HG03039 (cell line): ENCODE measurements at regions not wholly inside any gene's neighbourhood (a gene's known extent, or its start where the extent isn't known, plus 50 kb on each side); places are given as distances from the start of the nearest gene placed in this dataset.

Source experiments
- ATAC-seq: cut with Tn5 transposase; IDR thresholded peaks from one replicate; pipeline ENCODE4 v1.9.1; 2021; ENCODE audit warnings: mild to moderate bottlenecking, moderate library complexity; ENCODE audit not compliant: unreplicated experiment

DNA sequence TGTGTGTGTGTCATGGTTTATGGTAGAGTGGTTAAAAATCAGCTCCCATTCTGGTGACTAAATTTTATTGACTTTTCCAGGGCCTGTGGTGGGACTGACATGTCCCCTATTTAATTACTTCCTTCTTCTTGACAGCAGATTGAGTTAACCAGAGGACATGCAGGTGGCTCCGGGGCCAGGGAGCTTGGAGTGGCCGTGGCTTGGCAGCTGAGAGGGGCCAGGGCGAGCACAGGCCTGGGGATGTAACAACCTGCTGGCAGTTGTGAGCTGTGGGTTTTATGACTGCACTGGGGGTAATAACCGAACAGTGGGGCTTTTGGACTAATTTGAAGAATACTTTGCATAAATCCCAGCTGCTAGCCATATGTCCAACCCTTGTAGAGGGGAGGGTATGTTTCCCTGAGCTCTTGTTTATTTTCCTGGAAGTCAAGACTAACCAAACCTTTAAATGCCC is 186.0 kb downstream of the MID1IP1 start:
- no peak for ATAC-seq

- ATAC-seq = no peak
These were observed 187.0 kb downstream of the MID1IP1 start for GRCh38 chrX:38988301-38988700.

- ATAC-seq = no peak
These were observed 187.8 kb downstream of the MID1IP1 start for GRCh38 chrX:38989076-38989475.

- no peak for ATAC-seq
These were observed 190.6 kb downstream of the MID1IP1 start for GRCh38 chrX:38991656-38992440.

DNA sequence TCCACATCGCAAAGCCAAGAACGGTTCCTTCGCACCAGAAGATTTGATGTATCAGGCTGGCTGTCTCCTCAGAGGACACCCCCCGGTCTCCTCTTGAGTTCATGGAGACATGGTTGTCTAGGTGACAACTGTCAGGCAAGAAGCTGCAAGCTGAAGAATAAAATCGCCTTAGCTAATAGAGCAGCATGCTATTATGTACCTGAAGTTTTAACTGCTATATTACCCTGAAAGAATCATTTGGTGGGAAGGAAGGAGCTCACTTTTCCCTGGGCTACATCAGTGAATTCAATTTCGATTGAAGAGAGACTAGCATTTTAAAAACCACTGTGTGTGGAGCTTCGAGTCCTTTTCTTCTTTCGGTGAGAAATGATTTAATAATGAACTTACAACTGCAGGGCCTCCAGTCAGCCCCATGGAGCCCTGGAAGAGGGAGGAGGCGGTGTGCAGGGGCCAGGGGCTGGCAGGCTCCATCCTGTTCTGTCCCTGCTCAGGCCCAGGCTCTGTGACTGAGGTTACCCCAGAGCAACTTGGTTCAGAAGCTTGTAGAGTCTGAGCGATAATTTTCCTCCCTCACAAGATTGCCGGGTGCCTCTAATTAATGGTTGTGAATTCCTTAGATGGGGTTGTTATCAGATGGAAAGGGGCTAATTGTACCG is 191.3 kb downstream of the MID1IP1 start:
- ATAC-seq = no peak

GRCh38 chrX:38993500-38993899 is 192.2 kb downstream of the MID1IP1 start:
- ATAC-seq = no peak

GRCh38 chrX:38999099-38999498 is 197.8 kb downstream of the MID1IP1 start:
- ATAC-seq = no peak

DNA sequence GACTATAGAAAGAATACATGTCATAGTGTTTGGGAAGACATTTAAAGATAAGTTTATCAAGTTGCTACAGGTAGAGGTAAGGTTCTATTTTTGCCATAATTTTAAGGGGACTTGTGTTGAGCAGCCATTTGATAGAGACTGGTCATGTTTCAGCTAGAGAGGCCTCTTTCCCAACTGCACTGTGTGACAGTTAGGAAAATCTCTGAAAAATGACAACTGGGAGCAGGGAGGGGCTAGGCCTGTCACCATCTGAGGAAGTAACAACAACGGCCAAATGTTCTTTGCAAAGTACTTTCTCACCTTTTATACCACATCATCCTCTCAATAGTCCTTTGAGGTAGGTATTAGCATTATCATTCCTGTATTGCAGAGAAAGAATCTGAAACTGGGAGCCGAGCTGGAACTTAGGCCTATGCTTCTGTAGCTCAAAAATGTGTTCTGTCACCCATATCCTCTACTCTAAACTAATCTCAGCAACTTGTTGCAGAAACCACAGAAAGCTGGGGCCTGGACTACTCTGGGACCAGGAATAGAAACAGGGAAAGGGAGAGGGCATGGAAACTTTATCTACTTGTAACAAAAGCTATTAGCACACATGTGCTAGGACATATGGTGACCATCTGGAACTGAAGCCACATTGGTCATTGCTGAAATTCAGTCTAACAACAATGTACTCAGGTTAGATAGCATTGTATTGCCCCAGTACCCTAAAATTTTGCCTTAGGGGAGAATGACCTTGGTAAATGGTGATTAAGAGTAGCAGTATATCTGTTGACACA is 198.9 kb downstream of the MID1IP1 start:
- no peak for ATAC-seq

GRCh38 chrX:39000802-39001201 is 199.5 kb downstream of the MID1IP1 start:
- ATAC-seq = no peak

DNA sequence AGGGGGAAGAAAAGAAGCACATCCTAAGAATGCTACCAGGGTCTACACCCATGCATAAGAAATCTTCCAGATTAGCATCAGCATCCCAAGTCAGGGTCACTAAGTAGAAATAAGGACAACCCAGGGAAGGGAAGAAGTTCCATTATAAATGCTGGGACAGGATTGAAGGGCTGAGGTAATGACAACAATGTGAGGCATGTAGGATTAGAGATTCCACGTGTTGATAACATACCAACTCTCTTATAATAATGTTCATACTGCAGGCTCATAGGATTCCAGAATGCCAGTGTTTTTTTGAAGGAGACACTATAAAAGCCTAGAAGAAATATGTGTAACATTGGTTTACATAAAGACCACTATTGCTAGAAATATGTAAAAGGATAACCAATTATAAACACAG is 201.2 kb downstream of the MID1IP1 start:
- ATAC-seq = no peak

- ATAC-seq = no peak
These were observed 207.3 kb downstream of the MID1IP1 start for GRCh38 chrX:39008549-39008948.

DNA sequence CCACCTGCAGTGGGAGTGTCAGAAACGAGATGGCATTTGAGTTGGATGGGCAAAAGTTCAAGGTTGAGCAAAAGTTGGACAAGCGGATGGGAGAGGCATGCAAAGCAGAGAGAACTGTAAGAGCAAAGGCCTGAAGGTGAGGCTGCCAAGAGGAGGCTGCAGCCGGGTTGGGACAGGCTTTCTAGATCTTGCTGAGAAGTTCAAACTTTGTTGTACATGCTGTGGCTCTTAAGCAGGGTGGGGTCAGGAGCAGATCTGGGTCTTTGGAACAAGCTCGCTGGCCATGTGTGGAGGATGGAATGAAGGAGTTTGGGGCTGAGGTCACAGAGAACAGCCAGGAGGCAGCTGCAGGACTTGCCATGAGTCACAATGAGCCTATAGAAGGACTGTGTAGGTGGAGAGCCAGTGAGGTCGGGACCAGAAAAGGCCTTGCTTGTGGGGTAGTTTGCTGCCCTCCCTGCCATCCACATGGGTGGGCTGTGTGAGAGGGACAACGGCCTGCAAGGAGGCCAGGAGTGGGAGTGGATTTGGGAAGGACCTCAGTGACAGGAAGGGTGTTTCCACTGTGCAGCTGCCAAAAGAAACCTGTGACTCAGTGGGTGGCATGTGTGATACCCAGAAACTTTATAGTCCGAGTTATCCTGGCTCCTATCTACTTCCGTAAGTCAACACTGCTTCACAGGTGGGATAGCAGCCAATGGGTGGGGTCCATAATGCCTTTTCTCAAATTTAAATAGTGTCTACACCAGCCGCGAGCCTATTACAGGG is 210.4 kb downstream of the MID1IP1 start:
- no peak for ATAC-seq

GRCh38 chrX:39012621-39013111 is 211.4 kb downstream of the MID1IP1 start:
- ATAC-seq = no peak

DNA sequence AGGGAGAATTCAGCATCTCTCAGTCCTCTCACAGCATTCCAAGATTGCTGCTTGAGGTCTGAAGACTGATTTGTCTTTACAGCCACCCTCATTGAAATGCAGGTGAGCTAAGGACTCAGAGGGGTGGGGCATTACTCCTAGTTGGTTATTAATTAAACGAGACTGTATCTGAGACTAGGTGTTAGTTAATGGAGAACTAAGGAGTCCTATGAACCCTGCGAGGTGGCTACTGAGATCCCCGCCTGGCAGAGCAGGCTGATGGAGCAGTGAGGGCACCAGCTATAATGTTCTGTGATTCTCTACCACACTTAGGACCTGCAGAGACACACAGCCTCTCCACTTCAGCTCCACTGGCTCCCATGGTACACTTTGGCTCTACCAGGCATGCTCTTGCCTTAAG is 215.3 kb downstream of the MID1IP1 start:
- ATAC-seq = no peak

- ATAC-seq = no peak
These were observed 215.8 kb downstream of the MID1IP1 start for GRCh38 chrX:39017077-39017476.

- no peak for ATAC-seq
These were observed 216.5 kb downstream of the MID1IP1 start for GRCh38 chrX:39017716-39018115.

DNA sequence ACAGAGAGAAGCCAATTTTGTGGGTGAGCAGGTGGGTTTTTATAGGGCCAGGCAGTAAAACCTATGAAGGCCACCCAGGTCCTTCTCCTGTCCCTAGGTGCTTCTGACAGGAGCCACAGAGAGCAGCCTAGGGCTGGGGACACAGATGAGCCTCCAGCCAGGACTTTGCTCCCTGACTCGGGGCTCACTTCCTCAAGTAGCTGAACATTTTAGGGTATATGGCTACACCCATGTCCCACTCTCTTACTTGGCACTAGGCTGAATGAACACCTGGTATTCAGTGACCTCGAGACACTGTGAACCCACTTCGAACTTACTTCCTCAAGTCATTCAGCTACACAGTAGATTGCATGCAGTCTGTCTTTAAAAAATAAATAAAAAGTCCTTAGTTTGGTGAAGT is 217.3 kb downstream of the MID1IP1 start:
- no peak for ATAC-seq

GRCh38 chrX:39019056-39019455 is 217.8 kb downstream of the MID1IP1 start:
- no peak for ATAC-seq

DNA sequence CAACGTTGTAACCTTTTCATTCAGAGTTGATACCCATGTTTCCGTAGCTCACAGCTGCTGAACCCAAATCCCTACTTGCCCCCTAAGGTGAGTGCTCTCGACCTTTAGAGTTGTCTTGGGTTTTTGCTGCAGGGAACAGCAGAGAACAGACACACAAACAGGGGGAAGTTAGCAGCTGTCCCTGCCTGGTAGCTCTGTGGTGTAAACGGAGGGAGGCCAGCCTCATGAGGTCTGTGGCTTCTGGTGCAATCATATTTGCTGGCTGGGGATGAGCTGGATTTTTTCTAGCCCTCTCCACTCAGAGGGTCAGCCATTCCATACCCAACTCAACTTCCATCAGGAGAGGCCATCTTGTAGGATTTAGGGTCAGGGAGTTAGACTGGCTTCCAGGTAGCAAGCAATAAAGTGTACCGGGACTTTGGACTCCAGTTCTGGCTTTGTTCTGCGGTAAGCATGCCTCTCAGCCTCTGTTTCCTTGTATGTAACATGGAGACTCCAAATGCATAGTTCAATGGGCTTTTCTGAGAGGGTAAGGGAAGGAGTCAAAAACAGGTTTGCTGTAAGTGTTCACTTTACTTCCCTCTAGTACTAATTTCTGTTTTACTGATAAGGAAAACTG is 218.9 kb downstream of the MID1IP1 start:
- no peak for ATAC-seq

- no peak for ATAC-seq
These were observed 220.8 kb downstream of the MID1IP1 start for GRCh38 chrX:39022106-39022505.
